Lung (tissue), 11 donors: ENCODE measurements at regions not wholly inside any gene's neighbourhood (a gene's known extent, or its start where the extent isn't known, plus 50 kb on each side); places are given as distances from the start of the nearest gene placed in this dataset.
"Not testable (repeated sequence)": the region's sequence is repeated elsewhere in the genome, so short reads cannot be mapped to it uniquely, and the experiment has no call there.

Experiments used
- ATAC-seq: fragments of 200-7000 bp; cut with Tn5 transposase; one replicate; pipeline ENCODE4 v1.9.1; 2020; ENCODE audit warnings: moderate number of reproducible peaks; ENCODE audit not compliant: insufficient read depth, low FRiP score
- DNase-seq, 3 donors: peaks; one replicate each; pipeline ENCODE4 v3.0.0-alpha.2; 2013 to 2017
- H3K27ac ChIP-seq, 2 donors: one replicate each; pipeline ENCODE4 v1.5.1; 2013; ENCODE audit warnings: mild to moderate bottlenecking in 2 of 2, moderate library complexity in 2 of 2, control low read depth in 1 of 2, inconsistent platforms in 1 of 2, low read depth in 1 of 2, low read length in 1 of 2
- H3K27me3 ChIP-seq, 3 donors: one replicate each; pipeline ENCODE4 v1.5.1; 2013; ENCODE audit warnings: low read length in 2 of 3; ENCODE audit not compliant: control insufficient read depth in 3 of 3, insufficient read depth in 3 of 3
- H3K36me3 ChIP-seq, 4 donors: one replicate each; pipeline ENCODE4 v1.5.1; 2013; ENCODE audit warnings: low read length in 4 of 4, mild to moderate bottlenecking in 1 of 4, moderate library complexity in 1 of 4; ENCODE audit not compliant: control insufficient read depth in 4 of 4, insufficient read depth in 4 of 4
- H3K4me1 ChIP-seq, 5 donors: one replicate each; pipeline ENCODE4 v1.5.1; 2013; ENCODE audit warnings: low read length in 5 of 5, mild to moderate bottlenecking in 2 of 5, moderate library complexity in 1 of 5; ENCODE audit not compliant: control insufficient read depth in 5 of 5, insufficient read depth in 5 of 5
- H3K4me3 ChIP-seq: one replicate; pipeline ENCODE4 v1.5.1; 2013; ENCODE audit warnings: mild to moderate bottlenecking, control low read depth, moderate library complexity
- H3K9ac ChIP-seq, 2 donors: one replicate each; pipeline ENCODE4 v1.5.1; 2013; ENCODE audit warnings: low read length in 2 of 2, control low read depth in 1 of 2; ENCODE audit not compliant: insufficient read depth in 1 of 2
- H3K9me3 ChIP-seq, 4 donors: one replicate each; pipeline ENCODE4 v1.5.1; 2013; ENCODE audit warnings: low read length in 3 of 4, mild to moderate bottlenecking in 1 of 4, moderate library complexity in 1 of 4; ENCODE audit not compliant: control insufficient read depth in 4 of 4, insufficient read depth in 3 of 4
- WGBS, 2 donors: extraction: QIAGEN DNeasy Blood & Tissue Kit; methylation state at CpG; one replicate each; pipeline ENCODE4 v1.1.7; 2013; 5-methylcytosine and 5-hydroxymethylcytosine counted together
- TF ChIP-seq, protein P1 (sequence below): IDR thresholded peaks from 2 replicates; pipeline ENCODE4 v1.5.1; 2012; ENCODE audit warnings: mild to moderate bottlenecking; ENCODE audit errors: control extremely low read depth, extremely low read depth
- donor health status: control.
- donor health status: control.
- donor health status: Bipolar disorder and iron deficiency.
- donor health status: healthy.
- donor health status: DM: yes; HTN: yes; CAD: no.

DNA sequence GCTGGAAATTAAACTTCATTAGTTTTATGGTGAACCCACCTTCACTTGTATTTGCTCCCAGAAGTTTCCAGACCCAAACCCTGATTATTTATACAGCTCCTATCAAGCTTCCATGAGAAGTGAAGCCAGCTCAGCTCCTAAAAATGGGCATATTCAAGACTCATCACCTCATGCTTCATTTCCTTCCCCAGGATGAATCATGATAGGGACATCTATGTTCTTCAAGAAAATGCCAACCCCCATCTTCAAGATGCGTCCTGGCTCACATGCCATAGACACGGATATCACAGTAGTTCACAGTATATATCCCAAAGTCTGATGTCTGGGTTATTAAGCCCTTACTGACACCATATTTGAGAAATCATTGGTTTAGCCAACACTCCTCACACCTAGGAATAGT, 217.6 kb downstream of the NPR3 start:
- H3K9me3 ChIP-seq = no peaks in the 10 kb centered on the region

DNA sequence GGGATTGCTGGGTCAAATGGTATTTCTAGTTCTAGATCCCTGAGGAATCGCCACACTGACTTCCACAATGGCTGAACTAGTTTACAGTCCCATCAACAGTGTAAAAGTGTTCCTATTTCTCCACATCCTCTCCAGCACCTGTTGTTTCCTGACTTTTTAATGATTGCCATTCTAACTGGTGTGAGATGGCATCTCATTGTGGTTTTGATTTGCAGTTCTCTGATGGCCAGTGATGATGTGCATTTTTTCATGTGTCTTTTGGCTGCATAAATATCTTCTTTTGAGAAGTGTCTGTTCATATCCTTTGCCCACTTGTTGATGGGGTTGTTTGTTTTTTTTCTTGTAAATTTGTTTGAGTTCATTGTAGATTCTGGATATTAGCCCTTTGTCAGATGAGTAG, 220.3 kb downstream of the NPR3 start:
- not testable (repeated sequence) for H3K36me3 ChIP-seq, H3K27me3 ChIP-seq, H3K27ac ChIP-seq, H3K4me3 ChIP-seq, H3K9ac ChIP-seq, H3K9me3 ChIP-seq, H3K4me1 ChIP-seq, DNase-seq, ATAC-seq
- 100% methylated on average over 1 of the region's 1 CpG; no CpG with 5 or more reads in 1 of the 2 donors for WGBS, 2 donors

More for the DNA sequence above, 217.6 kb downstream of the NPR3 start:
- Histone ChIP-seq H3K27ac (no peak overlapping the region), H3K9ac (no peak overlapping the region), H3K36me3 (no peaks in the 10 kb centered on the region), H3K4me1 (peaks cover 0 to 4% (median 0%) of the 10 kb centered on the region in 5 donors), H3K4me3 (no peak overlapping the region), H3K27me3 (no peaks in the 10 kb centered on the region)
- DNase-seq (no peak), ATAC-seq (no peak)
- TF ChIP-seq, protein P1, sequence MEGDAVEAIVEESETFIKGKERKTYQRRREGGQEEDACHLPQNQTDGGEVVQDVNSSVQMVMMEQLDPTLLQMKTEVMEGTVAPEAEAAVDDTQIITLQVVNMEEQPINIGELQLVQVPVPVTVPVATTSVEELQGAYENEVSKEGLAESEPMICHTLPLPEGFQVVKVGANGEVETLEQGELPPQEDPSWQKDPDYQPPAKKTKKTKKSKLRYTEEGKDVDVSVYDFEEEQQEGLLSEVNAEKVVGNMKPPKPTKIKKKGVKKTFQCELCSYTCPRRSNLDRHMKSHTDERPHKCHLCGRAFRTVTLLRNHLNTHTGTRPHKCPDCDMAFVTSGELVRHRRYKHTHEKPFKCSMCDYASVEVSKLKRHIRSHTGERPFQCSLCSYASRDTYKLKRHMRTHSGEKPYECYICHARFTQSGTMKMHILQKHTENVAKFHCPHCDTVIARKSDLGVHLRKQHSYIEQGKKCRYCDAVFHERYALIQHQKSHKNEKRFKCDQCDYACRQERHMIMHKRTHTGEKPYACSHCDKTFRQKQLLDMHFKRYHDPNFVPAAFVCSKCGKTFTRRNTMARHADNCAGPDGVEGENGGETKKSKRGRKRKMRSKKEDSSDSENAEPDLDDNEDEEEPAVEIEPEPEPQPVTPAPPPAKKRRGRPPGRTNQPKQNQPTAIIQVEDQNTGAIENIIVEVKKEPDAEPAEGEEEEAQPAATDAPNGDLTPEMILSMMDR = no peak
- WGBS, 2 donors = 92 to 94% methylated on average over 2 of the region's 2 CpGs

DNA sequence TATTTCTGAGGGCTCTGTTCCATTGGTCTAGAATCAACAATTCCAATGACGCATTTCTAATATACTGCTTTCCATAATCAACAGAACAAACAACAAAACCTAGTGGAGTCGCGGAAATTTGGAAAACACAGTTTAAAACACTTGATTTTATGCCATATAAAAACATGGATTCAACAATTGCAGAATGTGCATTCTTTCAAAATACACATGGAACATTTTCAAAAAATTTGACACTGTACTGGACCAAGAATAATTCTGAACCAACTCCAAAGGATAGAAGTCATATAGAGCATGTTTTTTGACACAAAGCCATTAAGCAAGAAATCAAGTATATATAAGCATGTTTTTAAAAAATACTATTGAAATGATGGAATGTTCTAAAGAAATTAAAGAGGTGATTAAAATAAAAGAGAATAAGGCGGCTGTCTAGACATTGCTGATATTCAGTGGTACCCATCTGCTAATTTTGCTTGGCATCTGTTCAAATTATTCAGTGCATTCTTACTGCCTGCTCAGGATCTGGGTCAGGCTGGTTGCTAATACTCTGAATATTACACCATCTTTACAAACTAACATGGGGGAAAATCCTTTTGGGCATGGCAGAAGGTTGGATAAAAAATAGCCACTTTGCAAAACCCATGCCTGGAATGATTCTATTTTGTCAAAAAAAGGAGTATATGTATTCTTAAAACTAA, 221.3 kb downstream of the NPR3 start:
- ATAC-seq (no peak), DNase-seq (peak in 2 of 3 donors; percentile 72 to 84)
- TF ChIP-seq, protein P1 = no peak
- Histone ChIP-seq H3K9ac (no peak overlapping the region), H3K4me3 (no peak overlapping the region), H3K4me1 (peaks cover 0 to 4% (median 0%) of the 10 kb centered on the region in 5 donors), H3K27me3 (no peaks in the 10 kb centered on the region), H3K36me3 (no peaks in the 10 kb centered on the region), H3K27ac (no peak overlapping the region), H3K9me3 (no peaks in the 10 kb centered on the region)
- WGBS, 2 donors = 67 to 80% methylated on average over 4 of the region's 4 CpGs

DNA sequence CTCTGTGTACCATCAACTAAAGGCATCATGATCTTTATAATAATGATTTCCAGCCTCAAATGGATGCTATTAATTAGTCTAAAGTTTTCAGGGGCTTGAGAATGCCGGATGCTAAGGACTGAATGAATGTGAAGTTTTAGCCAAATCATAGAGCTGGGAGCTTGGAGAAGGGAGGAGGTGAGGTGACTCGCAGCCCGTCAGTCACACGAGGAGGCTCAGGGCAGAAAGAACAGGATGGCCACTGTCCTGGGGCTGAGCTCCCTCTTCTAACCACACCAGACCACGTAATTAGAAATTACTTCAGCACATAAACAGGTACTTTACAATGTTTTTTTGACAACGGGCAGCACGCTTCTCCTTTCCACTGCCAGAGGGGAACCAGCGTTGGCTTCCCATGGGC, 222.6 kb downstream of the NPR3 start:
- TF ChIP-seq, protein P1 = no peak
- Histone ChIP-seq H3K9ac (no peak overlapping the region), H3K36me3 (no peaks in the 10 kb centered on the region), H3K4me3 (no peak overlapping the region), H3K27me3 (no peaks in the 10 kb centered on the region), H3K27ac (no peak overlapping the region), H3K9me3 (no peaks in the 10 kb centered on the region), H3K4me1 (peaks cover 0 to 4% (median 0%) of the 10 kb centered on the region in 5 donors)
- 90 to 92% methylated on average over 8 of the region's 8 CpGs for WGBS, 2 donors
- ATAC-seq = no peak
- no peak for DNase-seq
